MG63 (cell line): ENCODE measurements at regions not wholly inside any gene's neighbourhood (a gene's known extent, or its start where the extent isn't known, plus 50 kb on each side); places are given as distances from the start of the nearest gene placed in this dataset.
"Not testable (repeated sequence)": the region's sequence is repeated elsewhere in the genome, so short reads cannot be mapped to it uniquely, and the experiment has no call there.

Experiments used
- DNase-seq: peaks from one replicate; pipeline ENCODE4 v3.0.0-alpha.2; 2020
- H3K27me3 ChIP-seq: fragments of 250-450 bp; sonication (Bioruptor Pico); 2 replicates; pipeline ENCODE4 v1.5.1; 2020; ENCODE audit warnings: mild to moderate bottlenecking, moderate library complexity
- H3K36me3 ChIP-seq: fragments of 250-450 bp; sonication (Bioruptor Pico); 2 replicates; pipeline ENCODE4 v1.5.1; 2020; ENCODE audit warnings: mild to moderate bottlenecking, moderate library complexity
- H3K4me3 ChIP-seq: fragments of 250-450 bp; sonication (Bioruptor Pico); 2 replicates; pipeline ENCODE4 v1.5.1; 2020; ENCODE audit warnings: mild to moderate bottlenecking, moderate library complexity
- H3K9me3 ChIP-seq: fragments of 250-450 bp; sonication (Bioruptor Pico); 2 replicates; pipeline ENCODE4 v1.5.1; 2020; ENCODE audit warnings: mild to moderate bottlenecking, moderate library complexity

- no peak for DNase-seq
- peaks cover 8% of the 10 kb centered on the region for H3K9me3 ChIP-seq
- H3K36me3 ChIP-seq, result no peaks in the 10 kb centered on the region
- H3K27me3 ChIP-seq, result peaks cover 6% of the 10 kb centered on the region
- no peak overlapping the region for H3K4me3 ChIP-seq
Measured at GRCh38 chr5:108524564-108524963, 142.7 kb upstream of the FBXL17 start.

DNA sequence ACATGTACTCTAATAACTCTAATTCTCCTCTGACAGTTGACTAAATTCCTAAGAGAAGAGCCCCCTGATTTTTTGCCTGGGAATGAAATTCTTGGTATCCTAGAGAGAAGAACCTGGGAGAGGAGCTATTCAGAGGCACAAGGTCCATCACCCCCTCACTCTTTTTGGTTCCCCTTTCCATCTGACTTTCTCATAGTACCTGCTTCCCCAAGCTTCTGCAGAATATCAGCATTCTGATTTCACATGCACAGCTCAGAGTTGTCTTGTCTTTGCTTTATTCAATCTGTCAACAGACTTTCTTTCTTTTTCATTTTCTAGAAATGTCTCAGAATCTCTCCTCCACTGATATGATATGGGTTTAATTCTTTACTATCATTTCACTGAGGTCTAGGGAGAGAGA lies 141.5 kb upstream of the FBXL17 start:
- peaks cover 6% of the 10 kb centered on the region for H3K27me3 ChIP-seq
- peaks cover 8% of the 10 kb centered on the region for H3K9me3 ChIP-seq
- no peaks in the 10 kb centered on the region for H3K36me3 ChIP-seq
- no peak for DNase-seq
- no peak overlapping the region for H3K4me3 ChIP-seq

GRCh38 chr5:108521841-108522506 lies 140.1 kb upstream of the FBXL17 start:
- no peaks in the 10 kb centered on the region for H3K36me3 ChIP-seq
- no peak overlapping the region for H3K4me3 ChIP-seq
- peaks cover 6% of the 10 kb centered on the region for H3K9me3 ChIP-seq
- H3K27me3 ChIP-seq, result peaks cover 6% of the 10 kb centered on the region
- DNase-seq, result no peak

- no peak for DNase-seq
- no peak overlapping the region for H3K4me3 ChIP-seq
- peaks cover 6% of the 10 kb centered on the region for H3K27me3 ChIP-seq
- no peaks in the 10 kb centered on the region for H3K36me3 ChIP-seq
- H3K9me3 ChIP-seq, result no peaks in the 10 kb centered on the region
Measured at GRCh38 chr5:108521011-108521700, 139.3 kb upstream of the FBXL17 start.

DNA sequence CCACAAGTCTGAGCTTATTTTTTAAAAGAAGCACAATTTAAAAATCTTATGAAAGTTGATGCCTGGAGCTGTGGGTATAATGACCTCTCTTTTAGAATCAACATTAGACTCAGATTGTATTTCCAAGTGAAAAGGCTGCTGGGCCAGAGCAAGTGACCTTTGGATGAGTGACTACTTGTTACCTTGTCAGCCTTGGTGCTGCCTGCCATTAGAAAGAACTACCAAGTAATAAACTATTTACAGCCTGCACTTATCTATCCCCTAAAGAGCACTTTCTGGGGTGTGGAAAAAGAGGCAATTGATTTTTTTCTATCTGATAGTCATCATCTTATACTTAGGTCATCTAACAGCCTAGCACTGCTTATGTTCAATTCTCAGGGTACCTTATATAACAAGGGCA lies 134.9 kb upstream of the FBXL17 start:
- Histone ChIP-seq H3K9me3 (no peaks in the 10 kb centered on the region), H3K27me3 (peaks cover 23% of the 10 kb centered on the region), H3K36me3 (no peaks in the 10 kb centered on the region), H3K4me3 (no peak overlapping the region)
- DNase-seq, result no peak

GRCh38 chr5:108515517-108516105 lies 133.7 kb upstream of the FBXL17 start:
- Histone ChIP-seq H3K27me3 (peaks cover 19% of the 10 kb centered on the region), H3K4me3 (no peak overlapping the region), H3K9me3 (no peaks in the 10 kb centered on the region), H3K36me3 (no peaks in the 10 kb centered on the region)
- no peak for DNase-seq

DNA sequence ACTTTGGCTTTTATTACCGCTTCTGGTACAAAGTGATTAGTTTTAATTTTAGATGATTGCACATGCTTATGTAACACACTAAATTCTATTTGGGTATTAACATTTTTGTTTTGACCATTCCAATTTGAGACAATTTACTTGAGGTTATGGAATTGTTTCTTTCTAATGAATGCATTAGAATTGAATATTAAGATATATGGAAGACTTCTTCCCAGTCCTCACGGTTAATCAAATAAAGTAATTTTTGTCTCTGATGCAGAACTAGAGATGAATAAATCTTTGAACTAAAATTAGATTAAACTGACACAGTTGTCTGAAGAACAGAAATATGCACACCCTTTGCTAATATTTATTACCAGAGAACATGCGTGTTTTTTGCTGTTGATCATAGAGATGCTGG lies 127.1 kb upstream of the FBXL17 start:
- Histone ChIP-seq H3K36me3 (no peaks in the 10 kb centered on the region), H3K9me3 (no peaks in the 10 kb centered on the region), H3K4me3 (no peak overlapping the region), H3K27me3 (peaks cover 12% of the 10 kb centered on the region)
- DNase-seq, result no peak

DNA sequence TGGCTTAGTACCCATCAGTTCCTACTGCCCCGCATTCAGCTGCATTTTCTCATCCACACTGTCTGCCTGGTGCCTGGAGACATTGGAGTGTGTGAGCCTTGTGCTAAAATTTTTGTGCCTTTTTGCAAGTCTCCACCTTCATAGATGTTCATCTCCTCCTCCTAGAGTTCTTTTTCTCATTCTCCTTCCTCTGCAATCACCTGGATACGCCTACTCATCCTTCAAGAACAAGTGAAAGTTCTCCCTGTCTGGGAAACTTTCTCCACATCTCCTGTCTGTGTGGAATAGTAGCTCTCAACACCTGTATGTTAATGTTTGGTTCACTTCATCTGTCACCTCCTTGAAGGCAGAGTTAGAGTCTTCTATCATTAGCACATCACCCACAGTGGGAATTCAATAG lies 125.7 kb upstream of the FBXL17 start:
- DNase-seq, result no peak
- no peaks in the 10 kb centered on the region for H3K9me3 ChIP-seq
- no peaks in the 10 kb centered on the region for H3K36me3 ChIP-seq
- peaks cover 2% of the 10 kb centered on the region for H3K27me3 ChIP-seq
- H3K4me3 ChIP-seq, result no peak overlapping the region

DNA sequence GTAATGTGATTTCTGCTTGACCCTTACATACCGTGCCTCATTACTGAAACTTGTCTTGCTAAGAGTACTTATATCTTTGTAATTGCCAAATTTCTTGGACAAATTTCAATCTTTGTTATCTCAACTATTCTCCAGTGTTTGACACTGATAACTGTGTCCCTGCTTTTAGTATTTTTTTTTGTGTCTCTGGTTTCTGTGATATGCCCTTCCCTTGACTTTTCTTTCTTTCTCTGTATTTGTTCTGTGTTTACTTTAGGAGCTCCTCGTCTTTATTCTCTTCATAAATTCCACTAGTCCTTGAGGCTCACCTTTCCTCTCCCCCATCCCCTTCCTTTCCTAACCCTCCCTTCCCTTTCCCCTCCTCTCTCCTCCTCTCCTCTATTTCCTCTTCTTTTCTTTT lies 123.7 kb upstream of the FBXL17 start:
- no peaks in the 10 kb centered on the region for H3K36me3 ChIP-seq
- no peak overlapping the region for H3K4me3 ChIP-seq
- DNase-seq, result no peak
- no peaks in the 10 kb centered on the region for H3K9me3 ChIP-seq
- H3K27me3 ChIP-seq, result 0 out of 2 replicates have a peak, but pooled peaks cover 2% of the 10 kb centered on the region

GRCh38 chr5:108504974-108505373 lies 123.1 kb upstream of the FBXL17 start:
- Histone ChIP-seq H3K4me3 (no peak overlapping the region), H3K36me3 (no peaks in the 10 kb centered on the region), H3K9me3 (no peaks in the 10 kb centered on the region), H3K27me3 (0 out of 2 replicates have a peak, but pooled peaks cover 2% of the 10 kb centered on the region)
- no peak for DNase-seq

DNA sequence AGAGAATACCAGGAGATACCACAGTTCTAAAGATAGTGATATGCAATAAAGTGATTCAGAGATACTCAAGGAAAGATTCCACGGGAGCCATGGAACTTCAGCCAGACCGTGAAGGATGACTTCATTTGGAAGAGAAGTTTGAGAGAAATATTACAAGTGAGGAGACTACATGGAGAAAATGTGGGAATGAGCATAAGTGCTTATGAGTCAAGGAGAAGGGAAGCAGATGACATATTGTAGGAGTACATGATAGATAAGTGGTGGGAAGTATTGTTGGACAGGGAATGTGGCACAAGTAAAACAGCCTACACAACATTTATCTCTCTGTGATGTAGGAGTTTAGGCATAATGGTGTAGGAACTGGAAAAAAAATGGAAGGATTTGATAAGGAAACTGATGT lies 122.1 kb upstream of the FBXL17 start:
- no peak overlapping the region for H3K4me3 ChIP-seq
- no peak for DNase-seq
- H3K36me3 ChIP-seq, result no peaks in the 10 kb centered on the region
- 0 out of 2 replicates have a peak, but pooled peaks cover 2% of the 10 kb centered on the region for H3K27me3 ChIP-seq
- no peaks in the 10 kb centered on the region for H3K9me3 ChIP-seq

DNA sequence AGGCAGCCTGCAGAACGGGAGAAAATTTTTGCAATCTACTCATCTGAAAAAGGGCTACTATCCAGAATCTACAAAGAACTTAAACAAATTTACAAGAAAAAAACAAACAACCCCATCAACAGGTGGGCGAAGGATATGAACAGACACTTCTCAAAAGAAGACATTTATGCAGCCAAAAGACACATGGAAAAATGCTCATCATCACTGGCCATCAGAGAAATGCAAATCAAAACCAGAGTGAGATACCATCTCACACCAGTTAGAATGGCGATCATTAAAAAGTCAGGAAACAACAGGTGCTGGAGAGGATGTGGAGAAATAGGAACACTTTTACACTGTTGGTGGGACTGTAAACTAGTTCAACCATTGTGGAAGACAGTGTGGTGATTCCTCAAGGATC lies 113.7 kb upstream of the FBXL17 start:
- H3K27me3 ChIP-seq, H3K9me3 ChIP-seq, DNase-seq, H3K36me3 ChIP-seq, H3K4me3 ChIP-seq: not testable (repeated sequence)

- H3K4me3 ChIP-seq, result no peak overlapping the region
- H3K9me3 ChIP-seq, result peaks cover 5% of the 10 kb centered on the region
- H3K27me3 ChIP-seq, result peaks cover 24% of the 10 kb centered on the region
- no peak for DNase-seq
- no peaks in the 10 kb centered on the region for H3K36me3 ChIP-seq
Measured at GRCh38 chr5:108487951-108488350, 106.1 kb upstream of the FBXL17 start.

DNA sequence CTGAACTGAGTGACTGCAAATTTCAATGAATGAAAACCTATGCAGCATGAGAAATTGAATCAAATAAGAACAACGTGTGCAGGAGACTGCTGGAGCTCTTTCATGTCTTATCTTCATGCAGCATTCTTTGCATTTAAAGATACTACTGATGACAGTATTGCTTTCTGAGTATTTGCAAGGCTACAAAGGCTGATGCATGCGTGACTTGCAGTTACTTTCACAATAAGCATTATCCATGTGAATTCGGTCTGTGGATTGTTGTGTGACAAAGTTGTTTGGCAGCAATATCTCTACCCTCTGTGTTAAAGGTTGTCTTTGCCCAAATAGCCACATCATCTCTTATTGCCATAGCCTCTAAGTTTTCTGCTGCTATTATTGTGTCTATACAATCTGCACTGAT lies 102.1 kb upstream of the FBXL17 start:
- no peak for DNase-seq
- peaks cover 2% of the 10 kb centered on the region for H3K9me3 ChIP-seq

DNA sequence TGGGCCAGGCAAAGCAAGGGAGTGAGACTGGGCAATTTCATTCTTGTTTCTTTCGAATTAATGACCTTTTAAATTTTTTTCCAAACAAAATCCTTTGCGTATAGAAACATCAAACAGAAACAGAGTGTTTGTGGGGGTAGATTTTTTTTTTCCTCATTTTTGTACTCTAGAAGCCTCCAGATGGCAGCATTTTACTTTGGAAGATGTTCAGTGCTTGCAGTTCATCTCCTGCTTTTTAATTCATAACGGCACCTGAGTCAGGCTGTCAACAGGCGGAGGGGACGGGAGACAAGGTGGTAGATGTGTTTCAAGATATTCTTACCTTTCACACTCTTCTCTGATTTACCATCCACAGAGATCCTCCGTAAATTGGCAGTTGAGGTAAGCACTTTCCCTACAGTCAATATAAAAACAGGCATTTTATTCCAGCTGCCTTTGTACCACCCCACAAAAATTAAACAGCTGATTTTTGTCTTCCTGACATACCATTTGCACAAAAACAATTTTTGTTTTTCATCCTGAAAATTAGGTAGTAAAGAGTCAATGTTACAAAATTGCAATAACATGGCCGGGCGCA lies 99.5 kb upstream of the FBXL17 start:
- Histone ChIP-seq H3K4me3 (no peak overlapping the region), H3K9me3 (no peaks in the 10 kb centered on the region; the same call in 1 of the 2 replicates), H3K36me3 (no peaks in the 10 kb centered on the region), H3K27me3 (peaks cover 29% of the 10 kb centered on the region)
- no peak for DNase-seq

More for the DNA sequence above, 102.1 kb upstream of the FBXL17 start:
- no peak overlapping the region for H3K4me3 ChIP-seq
- H3K27me3 ChIP-seq, result peaks cover 33% of the 10 kb centered on the region
- H3K36me3 ChIP-seq, result no peaks in the 10 kb centered on the region

GRCh38 chr5:108472237-108472636 lies 90.3 kb upstream of the FBXL17 start:
- Histone ChIP-seq H3K27me3 (peaks cover 3% of the 10 kb centered on the region), H3K4me3 (no peak overlapping the region), H3K9me3 (no peaks in the 10 kb centered on the region), H3K36me3 (no peaks in the 10 kb centered on the region)
- DNase-seq, result no peak

GRCh38 chr5:108467563-108467962 lies 85.7 kb upstream of the FBXL17 start:
- H3K27me3 ChIP-seq, result 0 out of 2 replicates have a peak, but pooled peaks cover 2% of the 10 kb centered on the region
- H3K36me3 ChIP-seq, result no peaks in the 10 kb centered on the region
- no peak for DNase-seq
- no peaks in the 10 kb centered on the region for H3K9me3 ChIP-seq
- H3K4me3 ChIP-seq, result no peak overlapping the region
